DND-41 (cell line): ENCODE measurements at regions not wholly inside any gene's neighbourhood (a gene's known extent, or its start where the extent isn't known, plus 50 kb on each side); places are given as distances from the start of the nearest gene placed in this dataset.
"Not testable (repeated sequence)": the region's sequence is repeated elsewhere in the genome, so short reads cannot be mapped to it uniquely, and the experiment has no call there.

Experiments used
- EZH2 ChIP-seq: IDR thresholded peaks from 3 replicates; pipeline ENCODE4 v1.6.1; 2012; ENCODE audit warnings: borderline replicate concordance, low read depth, mild to moderate bottlenecking, moderate library complexity, low read length, inconsistent platforms; ENCODE audit not compliant: severe bottlenecking
- TF ChIP-seq, protein P1 (sequence below): IDR thresholded peaks from 2 replicates; pipeline ENCODE4 v1.5.1; 2012; ENCODE audit warnings: borderline replicate concordance, low read length, moderate library complexity, mild to moderate bottlenecking; ENCODE audit not compliant: poor library complexity, severe bottlenecking; ENCODE audit errors: extremely low read depth

DNA sequence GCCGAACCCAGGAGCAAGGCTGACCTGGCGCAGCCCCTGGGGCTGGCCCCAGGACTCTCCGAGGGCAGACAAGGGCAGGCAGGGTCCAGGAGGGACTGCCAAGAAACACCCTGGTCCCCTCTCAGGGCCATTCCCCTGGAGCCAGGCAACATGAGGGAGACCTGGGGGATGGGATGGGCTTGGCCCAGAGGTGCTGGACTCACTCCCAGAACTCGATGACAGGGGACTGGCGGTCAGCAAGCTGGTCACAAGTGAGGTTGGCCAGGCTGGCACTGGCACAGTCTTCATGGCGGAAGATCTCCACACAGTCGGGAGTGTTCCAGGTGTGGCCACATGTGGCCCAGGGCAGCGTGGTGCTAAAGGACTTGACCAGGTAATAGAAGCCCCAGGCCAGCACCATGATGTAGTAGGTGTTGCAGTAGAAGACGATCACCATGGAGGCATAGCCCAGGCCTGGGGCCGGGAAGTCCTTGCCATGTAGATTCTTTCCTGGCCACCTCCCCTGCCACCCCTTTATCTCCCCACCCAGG, 206.4 kb upstream of the TP53TG3 start:
- TF ChIP-seq, protein P1, sequence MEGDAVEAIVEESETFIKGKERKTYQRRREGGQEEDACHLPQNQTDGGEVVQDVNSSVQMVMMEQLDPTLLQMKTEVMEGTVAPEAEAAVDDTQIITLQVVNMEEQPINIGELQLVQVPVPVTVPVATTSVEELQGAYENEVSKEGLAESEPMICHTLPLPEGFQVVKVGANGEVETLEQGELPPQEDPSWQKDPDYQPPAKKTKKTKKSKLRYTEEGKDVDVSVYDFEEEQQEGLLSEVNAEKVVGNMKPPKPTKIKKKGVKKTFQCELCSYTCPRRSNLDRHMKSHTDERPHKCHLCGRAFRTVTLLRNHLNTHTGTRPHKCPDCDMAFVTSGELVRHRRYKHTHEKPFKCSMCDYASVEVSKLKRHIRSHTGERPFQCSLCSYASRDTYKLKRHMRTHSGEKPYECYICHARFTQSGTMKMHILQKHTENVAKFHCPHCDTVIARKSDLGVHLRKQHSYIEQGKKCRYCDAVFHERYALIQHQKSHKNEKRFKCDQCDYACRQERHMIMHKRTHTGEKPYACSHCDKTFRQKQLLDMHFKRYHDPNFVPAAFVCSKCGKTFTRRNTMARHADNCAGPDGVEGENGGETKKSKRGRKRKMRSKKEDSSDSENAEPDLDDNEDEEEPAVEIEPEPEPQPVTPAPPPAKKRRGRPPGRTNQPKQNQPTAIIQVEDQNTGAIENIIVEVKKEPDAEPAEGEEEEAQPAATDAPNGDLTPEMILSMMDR: not testable (repeated sequence)
- TF ChIP-seq EZH2: not testable (repeated sequence)
